KG1 (cell line): ENCODE measurements at regions not wholly inside any gene's neighbourhood (a gene's known extent, or its start where the extent isn't known, plus 50 kb on each side); places are given as distances from the start of the nearest gene placed in this dataset.
"Not testable (repeated sequence)": the region's sequence is repeated elsewhere in the genome, so short reads cannot be mapped to it uniquely, and the experiment has no call there.

Experiments
- DNase-seq: peaks from one replicate; lab custom pipeline; 2025; lab: John Stamatoyannopoulos, UW

DNA sequence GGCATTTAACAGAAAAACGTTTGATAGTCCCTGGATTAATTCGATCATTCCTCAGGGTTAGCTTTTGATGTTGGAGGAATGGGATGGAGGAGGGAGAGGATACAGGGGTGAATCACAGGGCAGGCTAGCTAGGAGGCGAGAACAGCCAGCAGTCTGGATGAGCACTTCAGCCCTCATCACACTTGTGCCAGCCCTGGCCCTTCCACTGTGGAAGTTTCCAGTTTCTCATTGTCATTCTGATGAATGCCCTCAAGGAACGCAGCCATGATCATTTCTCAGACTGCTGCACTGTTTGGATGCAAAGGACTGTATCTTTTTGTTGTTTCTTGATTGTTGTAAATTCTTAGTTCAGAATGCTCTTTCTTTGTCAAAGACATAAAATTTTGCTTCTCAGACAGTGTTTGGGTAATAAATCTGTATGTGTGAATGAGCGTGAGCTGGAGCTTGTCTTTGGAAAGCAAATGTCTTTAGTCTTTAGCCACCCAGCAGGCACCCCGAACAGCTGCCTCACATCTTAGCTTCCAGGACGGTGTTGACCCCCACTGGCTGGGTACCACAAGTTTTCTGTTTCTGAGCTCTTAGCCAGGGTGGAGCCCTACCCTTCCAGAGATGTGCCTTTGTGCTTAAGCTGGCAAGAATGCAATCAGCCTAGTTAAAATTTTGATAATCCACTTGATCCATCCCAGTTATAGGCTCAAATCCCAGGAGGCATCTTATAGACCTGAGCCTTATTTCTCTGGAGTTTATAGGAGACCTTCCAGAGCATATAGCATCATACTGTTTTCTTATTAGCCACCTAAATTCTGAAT lies 121.1 kb downstream of the PDCD6IP start:
- DNase-seq: no peak

DNA sequence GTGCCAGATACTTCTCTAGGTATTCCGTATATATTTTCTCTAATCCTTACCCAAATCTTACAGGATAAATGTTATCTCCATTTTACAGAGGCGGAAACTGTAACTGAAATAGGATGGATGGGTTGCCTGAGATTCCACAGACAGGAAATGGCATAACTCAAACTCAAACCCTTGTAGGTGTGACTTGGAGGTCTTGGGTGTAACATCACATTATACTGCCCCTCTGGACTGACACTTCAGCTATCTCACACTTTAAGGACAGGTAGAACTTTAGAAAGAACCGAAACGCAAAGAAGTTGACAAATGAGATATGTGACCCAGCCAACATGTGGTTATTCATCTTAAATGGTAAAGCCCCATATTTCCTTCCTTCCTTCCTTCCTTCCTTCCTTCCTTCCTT lies 122.1 kb downstream of the PDCD6IP start:
- no peak for DNase-seq

DNA sequence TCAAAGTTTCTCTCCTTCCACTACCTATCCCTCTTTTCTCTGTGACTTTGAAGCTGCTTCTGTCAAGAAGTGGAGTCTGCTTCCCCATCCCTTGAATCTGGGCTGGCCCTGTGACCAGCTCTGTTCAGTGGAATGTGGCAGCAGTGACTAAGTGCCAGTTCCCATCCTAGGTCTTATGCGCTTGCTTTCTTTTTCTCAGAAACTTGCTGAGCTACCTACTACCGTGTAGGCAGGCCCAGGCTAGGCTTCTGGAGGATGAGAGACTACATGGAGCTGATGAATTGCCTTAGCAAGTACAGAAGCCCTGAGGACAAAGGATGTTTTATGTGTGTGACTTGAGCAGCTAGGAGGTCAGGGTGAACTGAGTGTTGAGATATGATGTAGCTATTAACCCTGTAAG lies 123.2 kb downstream of the PDCD6IP start:
- no peak for DNase-seq

DNA sequence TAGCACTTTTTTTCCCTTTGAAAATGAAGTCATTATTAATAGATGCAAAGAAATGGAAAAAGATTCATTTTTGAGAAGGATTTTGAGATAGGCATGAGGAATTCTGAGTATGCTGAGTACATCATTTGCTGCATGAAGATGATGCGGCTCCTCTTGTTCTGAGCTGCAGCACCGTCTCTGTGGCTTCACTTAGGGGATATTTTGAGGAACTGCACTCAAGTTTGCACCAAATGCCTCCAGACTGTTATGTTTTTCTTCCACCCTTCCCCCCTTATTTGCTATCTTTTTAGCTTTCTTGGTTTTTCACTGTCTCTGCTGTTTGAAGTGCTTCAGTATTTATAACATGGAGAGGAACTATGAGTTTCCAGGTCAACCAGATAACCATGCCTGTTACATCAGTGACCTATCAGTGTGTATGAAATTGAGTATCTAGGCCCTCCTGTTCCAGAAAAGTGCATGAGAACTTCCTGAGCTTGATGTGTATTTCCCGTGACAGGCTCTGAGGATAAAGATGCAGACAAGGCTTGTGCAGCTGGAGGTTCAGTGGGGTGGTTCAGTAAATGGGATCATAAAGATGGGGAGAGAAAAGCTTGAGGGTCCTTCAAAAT lies 128.7 kb downstream of the PDCD6IP start:
- DNase-seq: no peak

DNA sequence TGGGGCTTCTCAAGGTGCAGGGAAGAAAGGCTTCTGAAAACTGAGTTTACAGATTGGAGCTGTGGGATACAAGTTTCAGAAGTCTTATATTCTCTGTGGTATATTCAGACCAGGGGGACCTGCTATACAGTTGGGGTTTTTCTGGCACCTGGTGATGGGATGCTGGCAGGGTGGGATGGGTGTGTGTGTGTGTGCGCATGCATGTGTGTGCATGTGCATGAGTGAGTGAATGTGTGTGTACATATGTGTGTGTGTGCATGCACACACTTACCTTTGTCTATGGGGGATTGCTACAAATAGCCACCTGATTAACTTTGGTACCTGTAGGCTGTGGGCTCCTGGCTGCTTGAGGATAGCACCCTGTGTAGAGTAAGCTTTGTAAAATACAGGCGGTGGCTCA lies 131.4 kb downstream of the PDCD6IP start:
- no peak for DNase-seq

DNA sequence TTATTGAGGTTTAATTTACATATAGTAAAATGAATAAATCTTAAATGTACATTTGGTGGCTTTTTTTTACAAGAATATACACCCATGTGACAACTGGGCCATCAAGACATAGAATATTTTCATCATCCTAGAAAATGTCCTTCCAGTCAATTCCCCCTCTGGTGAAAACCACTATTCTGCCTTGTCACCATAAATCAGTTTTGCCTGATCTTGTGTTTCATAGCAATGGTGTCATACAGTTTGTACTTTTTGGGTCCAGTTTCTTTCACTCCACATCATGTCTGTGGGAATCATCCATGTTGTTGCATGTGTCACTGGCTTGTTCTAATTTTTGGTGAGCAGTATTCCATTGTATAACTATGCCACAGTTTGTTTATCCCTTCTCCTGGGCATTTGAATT lies 133.1 kb downstream of the PDCD6IP start:
- no peak for DNase-seq

DNA sequence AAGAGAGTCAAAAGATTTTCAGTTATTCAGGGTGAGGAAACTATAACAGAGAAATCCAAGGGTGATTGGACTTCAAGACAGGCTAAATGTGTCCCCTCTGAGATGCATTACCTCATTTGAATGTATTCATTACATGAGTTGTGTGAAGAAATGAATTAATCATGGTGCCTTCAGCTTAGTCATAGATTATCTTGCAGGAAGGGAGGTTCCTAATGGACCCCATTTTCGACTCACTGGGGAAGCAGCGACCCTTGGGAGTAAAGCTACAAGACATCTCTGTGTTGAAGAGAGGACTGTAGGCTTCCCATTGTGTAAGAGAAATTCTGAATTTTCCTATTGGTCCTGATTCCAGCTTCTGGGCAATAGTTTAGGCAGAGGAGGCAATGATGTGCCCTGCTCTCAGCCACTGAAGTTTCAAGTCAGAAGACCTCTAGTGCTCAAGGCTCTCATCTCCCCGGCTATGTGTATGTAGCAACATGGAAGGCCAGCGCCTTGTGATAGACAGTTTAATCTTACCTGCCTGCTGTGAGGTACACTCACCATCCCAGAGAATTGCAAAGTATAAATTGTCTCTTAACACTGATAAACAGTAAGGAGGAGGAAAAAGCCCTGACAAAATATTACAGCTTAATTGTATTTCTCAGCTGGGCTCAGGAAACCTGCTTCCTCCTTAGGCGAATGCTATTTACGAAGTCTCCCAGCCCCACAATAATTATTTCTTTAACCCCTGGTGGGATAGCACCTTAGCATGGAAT lies 133.8 kb downstream of the PDCD6IP start:
- no peak for DNase-seq

DNA sequence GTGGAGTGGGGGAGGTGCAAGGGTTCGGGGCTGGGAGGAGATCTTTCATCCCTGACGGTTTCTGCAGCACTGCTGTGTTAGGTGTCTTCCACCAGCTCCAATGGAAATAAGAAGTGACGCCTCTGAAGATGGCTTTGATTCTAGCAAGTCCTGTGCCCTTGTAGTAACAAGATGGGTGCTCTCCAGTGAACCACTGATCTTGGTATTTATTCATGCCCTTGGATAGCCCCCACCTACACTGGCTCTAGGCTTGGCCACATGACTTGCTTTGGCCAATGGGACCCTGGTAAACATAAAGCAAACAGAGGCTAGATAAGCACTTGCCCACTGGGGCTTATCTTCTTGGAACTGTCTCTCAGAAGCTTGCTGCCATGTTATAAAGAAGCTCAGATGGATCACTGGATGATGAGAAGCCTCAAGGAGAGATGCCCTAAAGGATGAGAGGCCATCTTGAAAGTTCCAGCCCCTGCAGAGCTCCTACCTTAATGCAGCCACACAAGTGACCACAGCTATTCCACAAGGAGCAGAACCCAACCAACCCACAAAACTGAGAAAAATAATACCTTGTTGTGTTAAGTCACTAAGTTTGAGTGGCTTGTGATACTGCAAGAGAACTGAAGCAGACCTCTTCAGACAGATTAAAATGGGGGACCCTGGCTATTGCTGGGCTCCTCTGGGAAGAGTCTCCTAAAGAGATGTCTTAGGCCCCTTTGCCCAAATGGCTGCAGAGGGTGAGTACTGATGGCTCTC lies 137.9 kb downstream of the PDCD6IP start:
- no peak for DNase-seq

DNA sequence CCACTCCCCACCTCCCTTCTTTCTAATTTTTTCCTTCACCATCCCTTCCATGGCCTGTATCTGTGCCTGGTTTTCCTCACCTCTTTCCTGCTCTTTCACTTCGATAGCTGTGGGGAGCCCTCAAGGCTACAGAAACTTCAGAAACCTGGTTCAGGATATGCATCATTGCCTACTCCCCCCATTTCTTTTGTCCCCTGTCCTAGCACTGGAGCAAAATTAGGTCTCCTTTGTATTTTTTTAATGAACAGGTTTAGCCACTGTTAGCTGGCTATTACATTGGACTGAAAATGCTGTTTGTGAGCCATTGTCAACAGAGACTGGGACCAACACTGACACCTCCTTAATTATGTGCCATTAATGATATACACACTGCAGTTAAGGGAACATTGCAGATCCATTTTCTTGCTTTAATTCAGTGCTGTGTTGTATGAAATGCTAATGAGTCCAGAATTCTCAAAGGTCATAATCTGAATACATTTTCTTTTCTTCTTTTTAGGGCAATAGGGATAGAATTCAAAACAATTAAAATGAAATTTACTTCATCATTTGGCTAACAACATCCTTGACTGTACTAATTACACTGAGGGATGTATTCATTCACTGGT lies 138.6 kb downstream of the PDCD6IP start:
- no peak for DNase-seq

DNA sequence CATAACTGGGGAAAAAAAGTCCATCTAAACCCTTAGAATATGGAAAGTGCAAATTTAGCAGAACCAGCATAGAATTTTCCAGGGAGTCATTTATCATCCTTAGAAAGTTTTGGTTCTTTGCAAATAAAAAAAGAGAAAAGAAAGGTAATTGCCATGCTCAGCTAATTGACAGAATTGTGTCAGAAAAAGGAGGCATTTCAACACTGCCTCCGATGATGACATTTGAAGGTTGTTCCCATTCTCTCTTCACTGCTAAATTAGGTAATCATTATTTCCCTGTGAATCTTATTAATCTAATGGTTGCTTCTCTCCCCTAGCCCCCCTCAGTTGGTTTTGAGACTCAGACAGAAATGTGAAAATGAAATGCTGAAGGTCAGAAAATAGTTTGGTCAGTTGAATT lies 139.2 kb downstream of the PDCD6IP start:
- no peak for DNase-seq

DNA sequence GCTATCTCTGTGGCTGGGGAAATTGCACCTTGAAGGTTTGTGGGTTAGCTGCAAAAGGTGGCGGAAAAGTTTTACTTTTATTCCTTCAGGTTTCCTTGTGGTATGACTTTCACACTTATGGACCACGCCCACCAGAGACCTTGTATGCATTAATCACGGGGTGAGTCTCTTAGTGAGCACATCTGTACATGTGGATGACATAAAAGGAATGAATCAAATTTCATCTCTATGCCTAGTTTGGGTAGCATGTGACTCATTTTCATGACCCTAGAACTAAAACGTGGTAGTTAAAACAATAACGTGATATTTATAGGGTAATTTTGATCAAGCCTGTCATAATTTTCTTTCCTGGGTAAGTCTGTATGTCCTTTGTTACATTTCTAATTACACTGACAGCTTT lies 141.7 kb downstream of the PDCD6IP start:
- DNase-seq: no peak

DNA sequence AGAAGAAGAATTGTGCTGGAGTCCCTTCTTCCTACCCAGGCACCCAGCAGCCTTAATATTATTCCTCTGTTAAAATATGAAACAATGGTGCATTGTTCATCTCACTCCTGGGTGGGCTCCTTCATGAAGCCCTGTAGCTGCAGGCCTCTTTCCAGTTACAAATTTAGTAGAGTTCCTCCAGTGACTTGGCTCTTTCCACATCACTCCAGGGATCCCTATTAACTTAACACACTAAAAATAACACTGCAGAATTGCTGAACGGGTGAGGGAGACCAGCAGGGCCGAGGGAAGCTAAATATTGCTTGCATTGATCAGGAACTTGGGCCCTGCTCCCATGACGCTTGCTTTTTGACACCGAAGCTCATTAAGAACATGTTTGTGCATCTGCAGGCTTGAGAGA lies 142.3 kb downstream of the PDCD6IP start:
- no peak for DNase-seq

DNA sequence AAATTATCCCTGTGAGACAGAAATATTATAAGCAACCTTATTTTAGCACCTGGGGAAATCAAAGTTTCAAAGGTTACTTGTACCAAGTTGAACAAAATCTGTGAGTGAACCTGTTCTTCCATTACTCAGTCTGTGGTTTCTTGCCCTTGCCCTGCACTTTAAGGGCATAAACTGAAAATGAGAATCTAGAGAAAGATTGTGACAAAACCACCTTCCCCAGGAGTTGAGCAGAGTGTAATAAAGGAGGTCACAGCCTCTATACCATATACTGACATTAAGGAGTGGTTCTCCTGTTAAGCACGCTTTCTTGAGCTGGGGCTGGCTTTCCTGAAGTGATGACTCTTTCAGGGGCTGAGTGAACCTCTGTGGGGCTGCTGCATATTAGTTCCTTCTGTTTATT lies 143.4 kb downstream of the PDCD6IP start:
- DNase-seq: no peak

DNA sequence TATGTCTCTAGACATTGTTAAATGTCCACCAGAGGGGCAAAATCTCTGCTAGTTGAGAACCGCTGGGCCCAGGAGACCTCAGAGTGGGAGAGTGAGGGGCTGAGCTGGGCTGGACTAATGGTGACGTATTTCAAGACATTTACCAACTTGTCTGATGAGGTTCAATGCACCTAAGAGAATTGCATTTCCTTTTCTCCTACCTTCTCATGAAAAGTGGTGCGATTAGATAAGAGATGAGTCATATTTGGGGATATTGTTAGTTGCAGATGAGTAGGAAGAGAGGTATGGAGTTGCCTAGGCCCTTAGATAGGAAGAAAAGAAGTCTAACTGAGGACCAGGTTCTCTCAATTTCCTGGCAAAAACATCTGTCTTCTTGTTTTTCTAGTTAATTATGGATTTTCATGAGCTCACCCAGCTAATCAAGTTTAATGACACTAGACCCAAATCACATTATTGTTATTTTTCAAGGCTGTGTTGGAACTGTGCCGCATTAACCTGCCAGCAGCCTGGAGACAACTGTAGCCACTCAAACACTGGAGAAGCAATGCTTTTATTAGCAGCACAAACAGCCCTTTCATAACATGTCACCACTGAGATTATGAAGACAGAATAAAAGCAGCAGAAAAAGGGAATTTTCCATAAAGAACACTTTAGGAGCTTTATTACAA lies 144.2 kb downstream of the PDCD6IP start:
- no peak for DNase-seq

DNA sequence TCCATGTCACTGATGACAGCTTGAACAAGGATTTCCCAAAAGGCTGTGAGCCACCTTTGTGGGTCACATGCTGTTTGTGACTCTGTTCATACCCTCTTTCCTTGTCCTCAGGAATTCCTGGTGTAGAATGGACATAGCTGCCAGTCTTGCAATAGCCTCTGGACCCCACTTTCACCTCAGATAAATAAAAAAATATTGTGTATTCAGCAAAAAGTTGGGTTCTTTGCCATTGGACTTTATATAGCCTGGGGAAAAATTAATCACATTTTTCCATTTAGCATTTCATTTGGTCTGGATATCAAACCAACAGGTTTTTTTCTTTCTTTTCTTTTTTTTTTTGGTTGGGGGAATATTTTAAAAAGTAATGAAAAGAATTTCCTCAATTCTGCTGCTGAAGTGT lies 144.8 kb downstream of the PDCD6IP start:
- no peak for DNase-seq

DNA sequence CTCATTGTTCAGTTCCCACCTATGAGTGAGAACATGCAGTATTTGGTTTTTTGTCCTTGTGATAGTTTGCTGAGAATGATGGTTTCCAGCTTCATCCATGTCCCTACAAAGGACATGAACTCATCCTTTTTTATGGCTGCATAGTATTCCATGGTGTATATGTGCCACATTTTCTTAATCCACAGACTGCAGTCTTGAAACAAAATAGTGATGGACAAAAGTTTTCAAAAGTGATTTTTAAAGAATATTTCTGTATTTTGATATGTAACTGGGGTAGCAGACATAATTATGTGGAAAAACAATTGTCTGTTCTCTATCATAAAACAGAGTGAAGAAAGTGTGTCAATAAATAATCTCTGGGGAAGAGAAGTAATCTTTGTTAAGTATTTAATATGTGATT lies 148.2 kb downstream of the PDCD6IP start:
- DNase-seq: not testable (repeated sequence)

DNA sequence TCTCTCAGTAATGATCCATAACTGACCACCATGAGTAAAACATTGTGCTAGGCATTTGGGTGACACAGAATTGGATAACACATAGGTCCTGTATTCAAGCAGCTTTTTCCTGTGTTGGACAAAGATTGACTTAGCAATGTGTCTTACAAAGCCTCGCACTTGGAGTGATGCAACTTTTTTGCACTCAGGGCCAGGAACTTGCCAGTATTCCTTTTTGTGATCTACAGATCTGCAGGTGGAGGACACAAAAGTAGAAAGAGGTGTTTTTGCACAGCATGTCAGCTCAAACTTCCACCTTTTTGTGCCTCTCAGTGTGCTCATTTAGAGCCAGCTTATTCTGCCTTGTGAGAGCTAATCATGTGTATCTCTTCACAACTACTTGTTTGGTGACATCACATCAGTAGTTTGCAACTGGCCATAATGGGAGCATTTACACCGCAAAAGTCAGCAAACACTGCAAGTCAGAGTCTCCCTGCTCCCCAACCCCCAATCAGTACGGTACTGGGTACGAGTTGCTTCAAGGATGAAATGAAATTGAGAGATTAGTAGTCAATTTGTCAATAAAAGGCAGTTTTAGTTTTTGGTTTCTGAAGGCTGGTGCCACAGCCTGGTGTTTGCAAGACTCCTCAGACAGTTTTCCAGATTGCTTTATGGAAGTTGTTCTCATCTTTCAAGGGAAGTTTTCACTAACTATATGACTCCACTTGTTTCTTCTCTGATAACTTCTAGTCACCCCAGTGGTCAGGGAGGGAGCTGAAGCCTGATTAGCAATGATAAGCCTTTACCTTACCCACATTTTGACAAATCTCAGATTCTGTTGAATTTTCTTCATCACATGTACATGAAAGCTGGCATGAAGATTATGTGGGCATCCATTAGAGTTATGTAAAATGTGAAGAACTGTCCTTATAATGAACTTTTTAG lies 149.1 kb downstream of the PDCD6IP start:
- DNase-seq: no peak

DNA sequence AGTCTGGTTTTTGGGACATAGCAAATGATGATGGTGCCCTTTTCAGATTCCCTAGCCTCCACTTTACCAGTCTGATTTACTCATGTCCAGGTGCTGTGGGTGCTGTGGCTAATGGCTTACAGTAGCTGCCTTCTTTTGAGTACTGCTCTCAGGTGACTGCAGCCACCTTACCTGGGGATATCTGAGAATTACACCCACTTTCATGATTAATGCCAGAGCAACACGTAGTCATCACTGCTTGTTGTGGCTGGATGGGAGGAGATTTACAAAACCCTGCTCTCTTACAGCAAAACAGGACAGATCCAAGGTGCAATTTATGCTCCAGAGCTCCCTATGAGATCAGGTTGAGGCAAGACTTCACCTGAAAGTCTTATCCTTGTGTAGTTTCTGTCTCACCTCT lies 150.6 kb downstream of the PDCD6IP start:
- DNase-seq: no peak

DNA sequence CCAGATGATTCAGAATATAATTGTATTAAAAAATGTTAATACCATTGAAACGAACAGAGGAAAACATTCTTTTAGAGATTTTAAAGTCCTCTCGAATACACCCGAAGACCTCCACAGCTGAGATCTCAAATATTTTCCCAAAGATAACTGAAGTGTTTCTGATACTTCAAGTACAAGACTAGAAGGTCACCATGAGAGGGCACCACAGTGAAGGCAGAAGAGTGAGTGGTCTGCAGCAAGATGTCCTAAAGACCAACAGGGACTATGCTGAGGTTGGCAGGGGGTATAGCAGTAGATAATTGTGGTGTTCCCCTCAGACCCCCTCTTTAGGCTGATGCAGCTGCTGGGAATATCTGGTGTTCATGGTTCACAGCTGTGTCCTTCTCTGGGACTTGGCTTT lies 156.5 kb downstream of the PDCD6IP start:
- DNase-seq: no peak

DNA sequence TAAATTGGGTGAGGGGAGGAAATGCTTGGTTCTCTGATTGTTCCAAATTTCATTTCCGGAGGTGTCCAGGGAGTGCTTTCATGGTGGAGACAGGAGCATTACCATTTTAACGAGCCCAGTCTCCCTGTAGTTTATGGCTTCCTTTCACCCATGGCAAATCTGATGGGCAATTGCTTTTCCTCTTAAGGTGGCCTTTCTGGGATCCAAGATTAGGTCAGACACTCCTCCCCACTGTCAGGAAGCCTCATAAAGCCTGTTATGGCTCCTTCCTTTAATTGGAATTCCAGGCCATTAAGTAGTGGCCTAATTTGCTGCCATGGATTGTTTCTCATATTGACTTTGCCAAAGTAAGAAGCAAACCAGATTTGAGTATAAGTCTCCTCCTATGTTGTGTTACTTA lies 157.8 kb downstream of the PDCD6IP start:
- no peak for DNase-seq
